ENCODE measurements at regions not wholly inside any gene's neighbourhood (a gene's known extent, or its start where the extent isn't known, plus 50 kb on each side); places are given as distances from the start of the nearest gene placed in this dataset.

GRCh38 chr5:3993856-3994473 is 398.3 kb downstream of the IRX1 start:
- Histone ChIP-seq H3K4me1 (ENCODE audit: low read depth, poor library complexity, severe bottlenecking) (no peaks in the 10 kb centered on the region), H3K9ac (no peak overlapping the region), H3K79me2 (ENCODE audit: insufficient read depth, low read depth) (no peaks in the 10 kb centered on the region), H4K20me1 (ENCODE audit: insufficient read depth) (no peaks in the 10 kb centered on the region), H3K4me2 (no peak overlapping the region), H3K27me3 (ENCODE audit: insufficient read depth, low read depth) (no peaks in the 10 kb centered on the region), H3K36me3 (ENCODE audit: insufficient read depth) (no peaks in the 10 kb centered on the region), H3K27ac (no peak overlapping the region), H3K4me3 (IDR thresholded peaks at IDR 0.05; ENCODE audit: insufficient read depth, low read depth, low read length) (no peak overlapping the region), H2AFZ (ENCODE audit: low read depth) (no peak overlapping the region)
- TF ChIP-seq CTCF (conservative IDR thresholded peaks at IDR 0.05; ENCODE audit: low read depth, low read length) = no peak

DNA sequence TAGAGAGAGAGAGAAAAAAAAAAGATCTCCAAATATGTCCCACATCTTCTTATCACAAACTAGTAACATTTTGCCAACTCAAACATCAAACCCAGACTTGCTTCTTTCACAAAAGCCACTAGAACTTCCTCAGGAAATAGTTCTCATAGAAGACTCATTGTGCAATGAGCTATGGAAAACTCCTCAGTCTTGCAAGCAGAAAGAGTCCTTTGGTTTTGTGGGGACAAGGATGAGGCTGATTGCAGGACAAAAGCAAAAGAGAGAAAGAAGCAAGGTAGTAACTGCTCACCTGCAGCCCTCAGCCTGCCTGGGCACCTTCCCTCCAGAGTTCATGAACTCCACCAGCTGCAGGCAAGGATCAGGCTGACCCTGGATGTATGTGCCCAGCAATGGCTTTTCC is 399.0 kb downstream of the IRX1 start:
- no peak overlapping the region for H2AFZ ChIP-seq (ENCODE audit: low read depth)
- H3K36me3 ChIP-seq (ENCODE audit: insufficient read depth) = no peaks in the 10 kb centered on the region
- no peak overlapping the region for H3K27ac ChIP-seq
- TF ChIP-seq CTCF (conservative IDR thresholded peaks at IDR 0.05; ENCODE audit: low read depth, low read length) = no peak
- H4K20me1 ChIP-seq (ENCODE audit: insufficient read depth) = no peaks in the 10 kb centered on the region
- no peaks in the 10 kb centered on the region for H3K79me2 ChIP-seq (ENCODE audit: insufficient read depth, low read depth)
- H3K27me3 ChIP-seq (ENCODE audit: insufficient read depth, low read depth) = no peaks in the 10 kb centered on the region
- H3K4me3 ChIP-seq (IDR thresholded peaks at IDR 0.05; ENCODE audit: insufficient read depth, low read depth, low read length) = no peak overlapping the region
- no peak overlapping the region for H3K4me2 ChIP-seq
- no peak overlapping the region for H3K9ac ChIP-seq
- H3K4me1 ChIP-seq (ENCODE audit: low read depth, poor library complexity, severe bottlenecking) = no peaks in the 10 kb centered on the region

DNA sequence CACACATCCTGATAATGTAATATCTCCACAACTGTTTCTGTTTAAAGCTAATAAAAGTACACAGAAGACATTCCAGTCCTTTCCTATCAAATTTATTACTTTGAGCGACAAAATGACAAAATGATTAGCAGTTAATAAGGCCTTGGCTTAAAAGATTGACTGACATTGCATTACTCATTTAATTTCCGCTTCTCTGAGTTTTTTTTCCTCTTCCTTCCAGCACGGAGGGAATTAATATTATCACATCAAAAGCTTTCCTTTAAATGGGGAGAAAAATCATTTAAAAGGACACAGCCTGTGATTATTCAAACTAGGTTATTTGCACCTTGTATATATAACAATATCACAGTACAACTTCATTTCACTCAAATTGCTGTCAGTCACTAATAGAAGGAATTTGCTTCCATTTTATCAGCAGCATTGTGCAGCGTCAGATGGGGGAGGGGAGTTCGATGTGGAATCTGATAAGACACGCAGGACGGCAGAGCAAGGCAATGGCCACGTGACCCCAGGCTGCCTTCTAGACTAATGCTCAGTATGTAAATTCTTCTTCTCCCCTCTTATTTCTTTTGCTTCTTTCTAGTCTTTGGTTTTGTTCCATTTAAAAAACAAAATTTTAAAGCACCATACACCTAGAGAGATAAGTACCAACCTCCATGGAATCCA is 400.5 kb downstream of the IRX1 start:
- no peaks in the 10 kb centered on the region for H3K27me3 ChIP-seq (ENCODE audit: insufficient read depth, low read depth)
- H3K4me1 ChIP-seq (ENCODE audit: low read depth, poor library complexity, severe bottlenecking) = no peaks in the 10 kb centered on the region
- no peak overlapping the region for H3K9ac ChIP-seq
- H4K20me1 ChIP-seq (ENCODE audit: insufficient read depth) = no peaks in the 10 kb centered on the region
- no peak overlapping the region for H2AFZ ChIP-seq (ENCODE audit: low read depth)
- no peaks in the 10 kb centered on the region for H3K36me3 ChIP-seq (ENCODE audit: insufficient read depth)
- no peaks in the 10 kb centered on the region for H3K79me2 ChIP-seq (ENCODE audit: insufficient read depth, low read depth)
- no peak overlapping the region for H3K27ac ChIP-seq
- TF ChIP-seq CTCF (conservative IDR thresholded peaks at IDR 0.05; ENCODE audit: low read depth, low read length) = no peak
- no peak overlapping the region for H3K4me2 ChIP-seq
- no peak overlapping the region for H3K4me3 ChIP-seq (IDR thresholded peaks at IDR 0.05; ENCODE audit: insufficient read depth, low read depth, low read length)

DNA sequence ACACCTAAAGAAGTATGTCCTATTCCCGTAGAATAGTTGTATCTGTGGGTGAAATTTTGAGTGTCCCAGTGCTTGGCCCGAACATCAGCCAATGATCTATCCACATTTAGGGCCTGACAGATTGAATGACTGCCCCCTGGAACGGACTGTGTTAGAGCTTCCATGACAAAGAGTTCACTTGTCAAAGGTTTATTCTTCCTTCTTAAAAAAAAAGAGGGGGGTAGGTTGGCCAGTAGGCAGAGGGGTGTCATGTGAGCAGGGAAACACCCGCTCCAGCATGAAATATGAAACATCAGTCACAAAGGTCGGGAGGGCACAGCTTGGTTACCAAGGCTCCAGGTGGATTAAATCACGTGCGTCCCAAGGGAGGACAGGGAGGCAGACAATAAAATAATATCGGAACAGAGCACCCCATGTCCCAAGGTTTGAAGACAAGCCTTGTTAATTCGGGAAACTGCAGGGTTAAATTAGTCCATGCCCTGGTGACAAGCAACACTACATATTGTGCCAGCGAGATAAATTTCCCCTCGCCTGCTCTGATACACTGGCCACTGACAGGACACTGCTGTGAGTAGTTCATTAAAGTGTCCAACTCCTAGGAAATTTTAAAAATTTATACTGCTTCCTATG is 401.2 kb downstream of the IRX1 start:
- no peak for TF ChIP-seq CTCF (conservative IDR thresholded peaks at IDR 0.05; ENCODE audit: low read depth, low read length)
- H3K4me3 ChIP-seq (IDR thresholded peaks at IDR 0.05; ENCODE audit: insufficient read depth, low read depth, low read length) = no peak overlapping the region
- H3K27me3 ChIP-seq (ENCODE audit: insufficient read depth, low read depth) = no peaks in the 10 kb centered on the region
- H3K4me2 ChIP-seq = no peak overlapping the region
- no peak overlapping the region for H2AFZ ChIP-seq (ENCODE audit: low read depth)
- no peaks in the 10 kb centered on the region for H4K20me1 ChIP-seq (ENCODE audit: insufficient read depth)
- no peak overlapping the region for H3K27ac ChIP-seq
- no peaks in the 10 kb centered on the region for H3K79me2 ChIP-seq (ENCODE audit: insufficient read depth, low read depth)
- H3K9ac ChIP-seq = no peak overlapping the region
- no peaks in the 10 kb centered on the region for H3K4me1 ChIP-seq (ENCODE audit: low read depth, poor library complexity, severe bottlenecking)
- no peaks in the 10 kb centered on the region for H3K36me3 ChIP-seq (ENCODE audit: insufficient read depth)
